ENCODE measurements at regions not wholly inside any gene's neighbourhood (a gene's known extent, or its start where the extent isn't known, plus 50 kb on each side); places are given as distances from the start of the nearest gene placed in this dataset.

GRCh38 chr14:61866932-61867920 lies 105.0 kb downstream of the SNAPC1 start:
- ChIA-PET CTCF (no interaction called here), POLR2A (no interaction called here)
- no peaks in the 10 kb centered on the region for H3K36me3 ChIP-seq (ENCODE audit: control insufficient read depth, insufficient read depth, low read length)
- H3K4me3 ChIP-seq (ENCODE audit: low read depth, low read length): no peak overlapping the region
- no peaks in the 10 kb centered on the region for H3K27me3 ChIP-seq (ENCODE audit: control insufficient read depth, insufficient read depth, low read length)
- no peak for DNase-seq (ENCODE audit: low read depth)
- TF ChIP-seq, protein P1, sequence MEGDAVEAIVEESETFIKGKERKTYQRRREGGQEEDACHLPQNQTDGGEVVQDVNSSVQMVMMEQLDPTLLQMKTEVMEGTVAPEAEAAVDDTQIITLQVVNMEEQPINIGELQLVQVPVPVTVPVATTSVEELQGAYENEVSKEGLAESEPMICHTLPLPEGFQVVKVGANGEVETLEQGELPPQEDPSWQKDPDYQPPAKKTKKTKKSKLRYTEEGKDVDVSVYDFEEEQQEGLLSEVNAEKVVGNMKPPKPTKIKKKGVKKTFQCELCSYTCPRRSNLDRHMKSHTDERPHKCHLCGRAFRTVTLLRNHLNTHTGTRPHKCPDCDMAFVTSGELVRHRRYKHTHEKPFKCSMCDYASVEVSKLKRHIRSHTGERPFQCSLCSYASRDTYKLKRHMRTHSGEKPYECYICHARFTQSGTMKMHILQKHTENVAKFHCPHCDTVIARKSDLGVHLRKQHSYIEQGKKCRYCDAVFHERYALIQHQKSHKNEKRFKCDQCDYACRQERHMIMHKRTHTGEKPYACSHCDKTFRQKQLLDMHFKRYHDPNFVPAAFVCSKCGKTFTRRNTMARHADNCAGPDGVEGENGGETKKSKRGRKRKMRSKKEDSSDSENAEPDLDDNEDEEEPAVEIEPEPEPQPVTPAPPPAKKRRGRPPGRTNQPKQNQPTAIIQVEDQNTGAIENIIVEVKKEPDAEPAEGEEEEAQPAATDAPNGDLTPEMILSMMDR (IDR thresholded peaks at IDR 0.05; ENCODE audit: insufficient read depth, low read depth, low read length): no peak

GRCh38 chr14:61868846-61869245 lies 106.6 kb downstream of the SNAPC1 start:
- TF ChIP-seq, protein P1 (IDR thresholded peaks at IDR 0.05; ENCODE audit: insufficient read depth, low read depth, low read length): no peak
- DNase-seq (ENCODE audit: low read depth): no peak
- Histone ChIP-seq H3K4me3 (ENCODE audit: low read depth, low read length) (no peak overlapping the region), H3K36me3 (ENCODE audit: control insufficient read depth, insufficient read depth, low read length) (no peaks in the 10 kb centered on the region), H3K27me3 (ENCODE audit: control insufficient read depth, insufficient read depth, low read length) (no peaks in the 10 kb centered on the region)
- ChIA-PET POLR2A (no interaction called here), CTCF (interaction anchor here (1.0 kb wide), 1 partner anchor 8 kb away, joined by 3 read pairs; no protein-coding TSS in a partner anchor)

- no peaks in the 10 kb centered on the region for H3K36me3 ChIP-seq (ENCODE audit: control insufficient read depth, insufficient read depth, low read length)
- no peak for DNase-seq (ENCODE audit: low read depth)
- H3K4me3 ChIP-seq (ENCODE audit: low read depth, low read length): no peak overlapping the region
- H3K27me3 ChIP-seq (ENCODE audit: control insufficient read depth, insufficient read depth, low read length): 0 out of 2 replicates have a peak, but pooled peaks cover 1% of the 10 kb centered on the region
- ChIA-PET POLR2A (no interaction called here), CTCF (interaction anchor here (1.9 kb wide), 1 partner anchor 9 kb away, joined by 7 read pairs; no protein-coding TSS in a partner anchor)
- TF ChIP-seq, protein P1 (IDR thresholded peaks at IDR 0.05; ENCODE audit: insufficient read depth, low read depth, low read length): no peak
Measured at GRCh38 chr14:61870163-61870562, 107.9 kb downstream of the SNAPC1 start.

GRCh38 chr14:61872452-61872851 lies 110.2 kb downstream of the SNAPC1 start:
- POLR2A ChIA-PET: no interaction called here
- TF ChIP-seq, protein P1 (IDR thresholded peaks at IDR 0.05; ENCODE audit: insufficient read depth, low read depth, low read length): no peak
- peaks cover 7% of the 10 kb centered on the region for H3K27me3 ChIP-seq (ENCODE audit: control insufficient read depth, insufficient read depth, low read length)
- CTCF ChIA-PET: interaction anchor here (1.0 to 1.4 kb wide), 2 partner anchors 23 to 35 kb away, joined by 3 read pairs; no protein-coding TSS in a partner anchor
- no peak for DNase-seq (ENCODE audit: low read depth)
- H3K4me3 ChIP-seq (ENCODE audit: low read depth, low read length): no peak overlapping the region
- H3K36me3 ChIP-seq (ENCODE audit: control insufficient read depth, insufficient read depth, low read length): no peaks in the 10 kb centered on the region

GRCh38 chr14:61875483-61875882 lies 113.3 kb downstream of the SNAPC1 start:
- H3K4me3 ChIP-seq (ENCODE audit: low read depth, low read length): no peak overlapping the region

More at GRCh38 chr14:61875483-61875882, 113.3 kb downstream of the SNAPC1 start:
- peaks cover 9% of the 10 kb centered on the region for H3K27me3 ChIP-seq (ENCODE audit: control insufficient read depth, insufficient read depth, low read length)
- no peak for DNase-seq (ENCODE audit: low read depth)
- TF ChIP-seq, protein P1 (IDR thresholded peaks at IDR 0.05; ENCODE audit: insufficient read depth, low read depth, low read length): no peak
- CTCF ChIA-PET: interaction anchor here (1.4 kb wide), 1 partner anchor 18 kb away, joined by 3 read pairs; no protein-coding TSS in a partner anchor
- POLR2A ChIA-PET: no interaction called here
- no peaks in the 10 kb centered on the region for H3K36me3 ChIP-seq (ENCODE audit: control insufficient read depth, insufficient read depth, low read length)

Measured in BJ (cell line).